Sigmoid colon (tissue), 6 donors: ENCODE measurements at regions not wholly inside any gene's neighbourhood (a gene's known extent, or its start where the extent isn't known, plus 50 kb on each side); places are given as distances from the start of the nearest gene placed in this dataset.

Source experiments
- DNase-seq: peaks from one replicate; pipeline ENCODE4 v3.0.0-alpha.2; 2019
- H3K27ac ChIP-seq, 4 donors: fragments of 200-600 bp; sonication (generic); one replicate each; pipeline ENCODE4 v1.5.1; 2016 to 2019; ENCODE audit warnings: mild to moderate bottlenecking in 1 of 4
- H3K27me3 ChIP-seq, 3 donors: fragments of 200-600 bp; sonication (generic); one replicate each; pipeline ENCODE4 v1.5.1; 2019; ENCODE audit warnings: mild to moderate bottlenecking in 1 of 3
- H3K36me3 ChIP-seq, 4 donors: fragments of 200-600 bp; sonication (generic); one replicate each; pipeline ENCODE4 v1.5.1; 2016 to 2019
- H3K4me1 ChIP-seq, 4 donors: fragments of 200-600 bp; sonication (generic); one replicate each; pipeline ENCODE4 v1.5.1; 2017 to 2019
- H3K4me3 ChIP-seq, 4 donors: fragments of 200-600 bp; sonication (generic); one replicate each; pipeline ENCODE4 v1.5.1; 2017 to 2019; ENCODE audit warnings: mild to moderate bottlenecking in 2 of 4, moderate library complexity in 1 of 4
- H3K9me3 ChIP-seq, 4 donors: fragments of 200-600 bp in 3 of 4; sonication (generic) in 3 of 4; one replicate each; pipeline versions ENCODE4 v1.5.1 to v1.6.1; 2013 to 2019
- CTCF ChIP-seq, 4 experiments: fragments of 450-650 bp in 3 of 4; fragments of 200-600 bp in 1 of 4; IDR thresholded peaks; one replicate each; pipeline ENCODE4 v1.5.1; 2016 to 2019; ENCODE audit warnings: antibody characterized with exemption in 4 of 4, mild to moderate bottlenecking in 3 of 4, moderate library complexity in 2 of 4
- EP300 ChIP-seq, 4 donors: sonication (generic); formaldehyde crosslinking; IDR thresholded peaks; one replicate each; pipeline ENCODE4 v1.6.1; 2017; ENCODE audit warnings: antibody characterized with exemption in 4 of 4
- POLR2A ChIP-seq, 2 donors: fragments of 450-650 bp; IDR thresholded peaks; one replicate each; pipeline ENCODE4 v1.6.1; 2016; ENCODE audit warnings: antibody characterized with exemption in 2 of 2, mild to moderate bottlenecking in 2 of 2, moderate library complexity in 2 of 2
- POLR2AphosphoS5 ChIP-seq, 4 donors: sonication (generic); formaldehyde crosslinking; IDR thresholded peaks; one replicate each; pipeline ENCODE4 v1.6.1; 2017; ENCODE audit warnings: antibody characterized with exemption in 4 of 4
- WGBS, 2 donors: extraction: QIAGEN DNeasy Blood & Tissue Kit; methylation state at CpG; one replicate each; pipeline ENCODE4 v1.1.7; 2013; 5-methylcytosine and 5-hydroxymethylcytosine counted together
- intact Hi-C: fragments of 100-400 bp; cut with DNase I; formaldehyde crosslinking; loops from one replicate; pipeline ENCODE4 v1.15.1; 2023
- donor health status: healthy with polysubstance abuse.
- donor health status: healthy.

GRCh38 chr5:157918811-157919742 is 60.1 kb upstream of the CLINT1 start:
- H3K36me3 ChIP-seq, result no peaks in the 10 kb centered on the region
- peaks cover 0 to 41% (median 25%) of the 10 kb centered on the region in 4 donors for H3K4me1 ChIP-seq
- no peak for DNase-seq
- H3K4me3 ChIP-seq, result no peak overlapping the region
- intact Hi-C loops, result loop anchor here (5.0 kb wide), 1 partner anchor 62 kb away; the partner anchor contains the start of gene CLINT1
- WGBS, 2 donors, result 8 to 29% methylated on average over 19 of the region's 19 CpGs
- no peaks in the 10 kb centered on the region for H3K27me3 ChIP-seq
- H3K27ac ChIP-seq, result peak overlapping the region in 3 of 4 donors; percentile 15 to 81 (median 27)
- H3K9me3 ChIP-seq, result no peaks in the 10 kb centered on the region
- TF ChIP-seq CTCF (IDR thresholded peaks at IDR 0.05) (no peak), POLR2A (IDR thresholded peaks at IDR 0.05) (peak in 1 of 2 donors; percentile 29)

GRCh38 chr5:157917899-157918809 is 59.2 kb upstream of the CLINT1 start:
- Histone ChIP-seq H3K36me3 (no peaks in the 10 kb centered on the region), H3K4me3 (no peak overlapping the region), H3K27ac (peak overlapping the region in 3 of 4 donors; percentile 15 to 81 (median 27)), H3K4me1 (peaks cover 0 to 41% (median 25%) of the 10 kb centered on the region in 4 donors), H3K27me3 (no peaks in the 10 kb centered on the region), H3K9me3 (no peaks in the 10 kb centered on the region)
- WGBS, 2 donors, result 22 to 65% methylated on average over 8 of the region's 8 CpGs
- TF ChIP-seq CTCF (IDR thresholded peaks at IDR 0.05) (peak in 2 of 4 experiments; percentile 30 to 40), POLR2A (IDR thresholded peaks at IDR 0.05) (no peak)
- intact Hi-C loops, result loop anchor here (5.0 kb wide), 1 partner anchor 61 kb away; the partner anchor contains the start of gene CLINT1
- DNase-seq, result peak; percentile 68

GRCh38 chr5:157917491-157917890 is 58.5 kb upstream of the CLINT1 start:
- TF ChIP-seq CTCF (IDR thresholded peaks at IDR 0.05) (no peak), POLR2A (IDR thresholded peaks at IDR 0.05) (no peak), POLR2AphosphoS5 (IDR thresholded peaks at IDR 0.05) (no peak), EP300 (IDR thresholded peaks at IDR 0.05) (no peak)
- peaks cover 0 to 41% (median 25%) of the 10 kb centered on the region in 4 donors for H3K4me1 ChIP-seq
- DNase-seq, result no peak
- no peak overlapping the region for H3K4me3 ChIP-seq
- H3K27me3 ChIP-seq, result no peaks in the 10 kb centered on the region
- intact Hi-C loops, result loop anchor here (5.0 kb wide), 1 partner anchor 60 kb away; the partner anchor contains the start of gene CLINT1
- H3K27ac ChIP-seq, result peak overlapping the region in 2 of 4 donors; percentile 15 to 81
- no peaks in the 10 kb centered on the region for H3K36me3 ChIP-seq
- no peaks in the 10 kb centered on the region for H3K9me3 ChIP-seq

- H3K9me3 ChIP-seq, result no peaks in the 10 kb centered on the region
- H3K27me3 ChIP-seq, result no peaks in the 10 kb centered on the region
- no peaks in the 10 kb centered on the region for H3K36me3 ChIP-seq
- H3K27ac ChIP-seq, result peak overlapping the region; percentile 21 to 81 (median 67)
- H3K4me1 ChIP-seq, result peaks cover 0 to 41% (median 25%) of the 10 kb centered on the region in 4 donors
- H3K4me3 ChIP-seq, result no peak overlapping the region
- intact Hi-C loops, result loop anchor here (5.0 kb wide), 1 partner anchor 58 kb away; the partner anchor contains the start of gene CLINT1
- 30 to 51% methylated on average over 4 of the region's 4 CpGs for WGBS, 2 donors
- DNase-seq, result peak; percentile 94
- TF ChIP-seq EP300 (IDR thresholded peaks at IDR 0.05) (peak in 1 of 4 donors; percentile 1), POLR2AphosphoS5 (IDR thresholded peaks at IDR 0.05) (peak in 3 of 4 donors; percentile 56 to 66 (median 65)), CTCF (IDR thresholded peaks at IDR 0.05) (no peak), POLR2A (IDR thresholded peaks at IDR 0.05) (no peak)
These were observed 56.7 kb upstream of the CLINT1 start for GRCh38 chr5:157915638-157916037.
